Urinary bladder (tissue), 3 donors: ENCODE measurements at regions not wholly inside any gene's neighbourhood (a gene's known extent, or its start where the extent isn't known, plus 50 kb on each side); places are given as distances from the start of the nearest gene placed in this dataset.

Source experiments
- DNase-seq: peaks from one replicate; pipeline ENCODE4 v3.0.0-alpha.2; 2015; ENCODE audit errors: extremely low spot score
- H3K27ac ChIP-seq: one replicate; pipeline ENCODE4 v1.5.1; 2013; ENCODE audit warnings: low read depth, mild to moderate bottlenecking, moderate library complexity
- H3K36me3 ChIP-seq: one replicate; pipeline ENCODE4 v1.6.1; 2013; ENCODE audit warnings: mild to moderate bottlenecking, moderate library complexity; ENCODE audit not compliant: insufficient read depth
- H3K4me1 ChIP-seq: one replicate; pipeline ENCODE4 v1.6.1; 2013; ENCODE audit warnings: mild to moderate bottlenecking, moderate library complexity; ENCODE audit not compliant: insufficient read depth
- H3K4me3 ChIP-seq: one replicate; pipeline ENCODE4 v1.5.1; 2013; ENCODE audit warnings: low read depth, low read length
- WGBS: extraction: QIAGEN DNeasy Blood & Tissue Kit; methylation state at CpG from one replicate; pipeline ENCODE4 v1.1.7; 2013; 5-methylcytosine and 5-hydroxymethylcytosine counted together
- donor health status: healthy with polysubstance abuse.
- donor health status: healthy.

GRCh38 chr5:152259702-152260101 lies 145.4 kb downstream of the NMUR2 start:
- WGBS: 63% methylated on average over 1 of the region's 1 CpG
- DNase-seq: no peak
- Histone ChIP-seq H3K4me3 (no peak overlapping the region), H3K27ac (no peak overlapping the region), H3K4me1 (no peaks in the 10 kb centered on the region), H3K36me3 (no peaks in the 10 kb centered on the region)

- 69% methylated on average over 3 of the region's 3 CpGs for WGBS
- DNase-seq: no peak
- Histone ChIP-seq H3K27ac (no peak overlapping the region), H3K4me1 (no peaks in the 10 kb centered on the region), H3K4me3 (no peak overlapping the region), H3K36me3 (no peaks in the 10 kb centered on the region)
These were observed 148.5 kb downstream of the NMUR2 start for GRCh38 chr5:152256580-152256979.

DNA sequence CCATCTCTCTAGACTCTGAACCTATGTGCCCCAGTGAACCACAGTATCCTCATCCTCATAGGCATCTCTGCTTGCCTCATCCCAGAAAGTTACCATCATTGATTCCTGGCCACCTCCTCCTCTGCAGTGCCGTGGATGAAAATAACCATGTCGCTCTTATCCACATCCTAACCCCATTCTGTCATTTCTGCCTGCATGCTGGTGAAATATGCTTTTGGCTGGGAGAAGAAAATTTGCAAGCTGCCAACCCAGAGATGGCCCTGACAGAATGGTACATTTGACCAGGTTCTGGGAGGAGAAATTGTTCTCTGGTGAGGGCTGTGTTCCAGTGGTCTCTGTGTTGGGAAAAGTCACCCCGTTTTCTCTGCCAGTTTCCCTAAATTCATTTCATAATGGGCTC lies 149.7 kb downstream of the NMUR2 start:
- Histone ChIP-seq H3K36me3 (no peaks in the 10 kb centered on the region), H3K27ac (no peak overlapping the region), H3K4me3 (no peak overlapping the region), H3K4me1 (no peaks in the 10 kb centered on the region)
- 72% methylated on average over 3 of the region's 3 CpGs for WGBS
- no peak for DNase-seq

DNA sequence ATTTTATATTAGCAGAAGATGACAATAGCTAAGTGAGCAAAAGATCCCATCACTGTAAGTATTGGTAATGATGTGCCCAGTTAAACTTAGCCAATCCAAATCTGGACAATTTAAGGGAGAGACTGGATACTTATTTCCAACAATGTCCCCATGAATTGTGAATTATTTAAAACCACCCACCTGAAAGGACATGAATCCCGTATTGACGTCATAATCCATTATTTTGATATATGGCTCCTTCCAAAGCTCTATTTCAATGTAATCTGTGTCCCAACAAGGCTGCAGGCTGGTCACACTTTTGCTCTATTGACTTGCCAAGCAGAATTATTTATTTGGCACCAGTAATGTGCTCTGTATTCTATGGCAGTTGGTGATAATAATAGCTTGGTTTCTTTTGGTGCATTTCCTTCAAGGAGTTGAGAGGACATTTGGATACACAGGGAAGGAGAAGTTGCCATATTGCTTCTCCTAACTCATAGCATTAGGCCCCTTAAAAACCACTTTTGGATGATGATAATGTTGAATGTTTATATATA lies 157.2 kb downstream of the NMUR2 start:
- 83% methylated on average over 2 of the region's 2 CpGs for whole genome bisulfite sequencing
- Histone ChIP-seq H3K4me3 (no peak overlapping the region), H3K27ac (no peak overlapping the region), H3K4me1 (no peaks in the 10 kb centered on the region), H3K36me3 (no peaks in the 10 kb centered on the region)
- DNase-seq: no peak

DNA sequence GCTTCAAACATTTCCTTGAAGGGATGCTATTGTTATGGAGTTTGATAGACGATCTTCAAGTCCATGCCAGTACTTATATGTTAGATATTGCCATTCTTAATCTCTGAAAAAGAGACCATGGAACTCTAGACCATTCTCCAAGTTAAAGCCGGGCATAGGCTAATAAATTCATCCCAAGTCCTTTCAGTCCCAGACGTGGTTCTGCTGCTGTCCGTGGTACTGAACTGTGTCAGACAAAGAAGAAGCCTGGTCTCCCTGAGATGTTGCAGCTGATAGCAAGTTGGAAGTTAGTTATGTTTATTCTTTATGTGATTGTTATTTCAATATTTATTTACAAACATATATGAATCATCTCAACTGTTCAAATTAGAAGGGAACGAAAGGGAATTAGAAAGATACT lies 158.7 kb downstream of the NMUR2 start:
- Histone ChIP-seq H3K4me3 (no peak overlapping the region), H3K36me3 (no peaks in the 10 kb centered on the region), H3K27ac (no peak overlapping the region), H3K4me1 (no peaks in the 10 kb centered on the region)
- WGBS: 22% methylated on average over 5 of the region's 5 CpGs
- no peak for DNase-seq

- no peak overlapping the region for H3K27ac ChIP-seq
These were observed 167.5 kb downstream of the NMUR2 start for GRCh38 chr5:152237531-152237930.

GRCh38 chr5:152226191-152226590 lies 178.9 kb downstream of the NMUR2 start:
- DNase-seq: no peak
- 64% methylated on average over 7 of the region's 7 CpGs for WGBS
- Histone ChIP-seq H3K27ac (no peak overlapping the region), H3K36me3 (no peaks in the 10 kb centered on the region), H3K4me1 (no peaks in the 10 kb centered on the region), H3K4me3 (no peak overlapping the region)

More at GRCh38 chr5:152237531-152237930, 167.5 kb downstream of the NMUR2 start:
- 74% methylated on average over 2 of the region's 2 CpGs for WGBS
- no peaks in the 10 kb centered on the region for H3K4me1 ChIP-seq
- DNase-seq: no peak
- H3K4me3 ChIP-seq: no peak overlapping the region
- no peaks in the 10 kb centered on the region for H3K36me3 ChIP-seq

GRCh38 chr5:152221721-152222629 lies 183.1 kb downstream of the NMUR2 start:
- Histone ChIP-seq H3K4me1 (no peaks in the 10 kb centered on the region), H3K27ac (no peak overlapping the region), H3K4me3 (no peak overlapping the region), H3K36me3 (no peaks in the 10 kb centered on the region)
- DNase-seq: no peak
- WGBS: 68% methylated on average over 5 of the region's 5 CpGs

DNA sequence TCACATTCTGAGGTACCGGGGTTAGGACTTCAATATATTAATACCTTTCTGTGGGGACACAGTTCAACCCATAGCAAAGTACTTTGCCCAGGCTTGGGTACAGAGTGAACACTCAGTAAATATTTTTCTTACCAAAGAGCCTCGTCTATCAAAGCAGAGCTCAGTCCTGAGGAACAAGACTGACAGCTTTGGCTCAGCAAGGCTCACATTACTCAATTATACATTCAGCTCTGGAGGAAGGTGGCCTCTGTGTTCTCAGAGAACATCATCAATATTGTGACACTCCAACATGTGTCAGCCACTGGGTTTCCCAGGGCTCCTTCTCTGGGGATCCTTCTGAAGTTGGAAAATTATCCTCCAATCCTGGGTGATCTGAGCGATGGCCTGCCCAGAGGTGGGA lies 186.4 kb downstream of the NMUR2 start:
- DNase-seq: no peak
- no peak overlapping the region for H3K27ac ChIP-seq
- H3K36me3 ChIP-seq: no peaks in the 10 kb centered on the region
- H3K4me1 ChIP-seq: no peaks in the 10 kb centered on the region
- no peak overlapping the region for H3K4me3 ChIP-seq
- 80% methylated on average over 3 of the region's 3 CpGs for WGBS

- Histone ChIP-seq H3K27ac (no peak overlapping the region), H3K4me3 (no peak overlapping the region), H3K4me1 (no peaks in the 10 kb centered on the region), H3K36me3 (no peaks in the 10 kb centered on the region)
- 25% methylated on average over 1 of the region's 1 CpG for WGBS
- DNase-seq: no peak
These were observed 199.3 kb downstream of the NMUR2 start for GRCh38 chr5:152205804-152206203.

- DNase-seq: no peak
- WGBS: 91% methylated on average over 1 of the region's 1 CpG
- no peak overlapping the region for H3K4me3 ChIP-seq
- no peak overlapping the region for H3K27ac ChIP-seq
- H3K4me1 ChIP-seq: no peaks in the 10 kb centered on the region
- H3K36me3 ChIP-seq: no peaks in the 10 kb centered on the region
These were observed 202.8 kb downstream of the NMUR2 start for GRCh38 chr5:152202321-152202720.

DNA sequence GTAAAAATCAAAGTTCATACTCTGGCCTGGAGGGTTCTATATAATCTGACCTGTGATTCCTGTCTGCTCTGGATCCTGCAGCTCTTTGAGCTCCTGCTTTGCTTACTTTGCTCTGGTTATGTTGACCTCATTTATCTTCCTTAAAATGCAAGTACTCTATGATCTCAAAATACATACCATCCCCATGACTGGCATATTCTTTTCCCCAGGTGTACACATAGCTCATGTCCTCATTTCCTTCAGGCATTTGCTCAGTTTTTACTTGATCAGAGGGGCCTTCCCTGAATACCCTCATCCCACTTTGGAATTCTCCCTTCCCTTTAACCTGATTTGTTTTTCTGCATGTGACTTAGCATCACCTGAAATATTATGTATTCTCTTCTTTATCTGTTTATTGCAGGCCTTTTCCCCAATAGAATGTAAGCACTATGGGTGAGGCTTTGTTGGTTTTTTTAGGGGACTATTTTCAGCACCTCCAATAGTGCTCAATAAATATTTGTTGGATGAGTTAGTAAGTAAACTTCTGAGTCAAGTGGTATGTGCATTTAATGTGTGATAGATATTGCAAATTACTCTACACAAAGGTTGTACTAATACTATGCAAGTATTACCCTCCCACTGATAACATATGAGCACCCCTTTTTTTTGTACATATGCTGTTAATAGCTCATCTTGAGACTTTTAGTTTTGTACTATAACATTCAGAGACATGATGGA lies 211.5 kb downstream of the NMUR2 start:
- Histone ChIP-seq H3K27ac (no peak overlapping the region), H3K4me1 (no peaks in the 10 kb centered on the region), H3K4me3 (no peak overlapping the region), H3K36me3 (no peaks in the 10 kb centered on the region)
- DNase-seq: no peak

GRCh38 chr5:152188251-152188650 lies 216.8 kb downstream of the NMUR2 start:
- H3K4me1 ChIP-seq: no peaks in the 10 kb centered on the region
- no peak overlapping the region for H3K27ac ChIP-seq
- no peak overlapping the region for H3K4me3 ChIP-seq
- H3K36me3 ChIP-seq: no peaks in the 10 kb centered on the region
- DNase-seq: no peak

DNA sequence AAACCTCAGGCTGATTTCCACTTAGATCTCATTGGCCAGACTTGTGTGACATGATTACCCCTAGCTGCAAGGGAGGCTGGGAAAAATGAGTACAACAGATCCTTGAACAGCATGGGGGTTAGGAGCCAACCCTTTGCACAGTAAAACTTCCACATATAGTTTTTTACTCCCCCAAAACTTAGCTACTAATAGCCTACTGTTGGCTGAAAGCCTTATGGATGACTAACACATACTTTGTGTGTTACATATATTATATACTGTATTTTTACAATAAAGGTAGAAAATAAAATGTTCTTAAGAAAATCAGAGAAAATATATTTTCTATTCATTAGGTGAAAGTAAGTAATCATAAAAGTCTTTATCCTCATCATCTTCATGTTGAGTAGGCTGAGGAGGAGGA lies 217.4 kb downstream of the NMUR2 start:
- no peak overlapping the region for H3K4me3 ChIP-seq
- H3K36me3 ChIP-seq: no peaks in the 10 kb centered on the region
- H3K4me1 ChIP-seq: no peaks in the 10 kb centered on the region
- H3K27ac ChIP-seq: no peak overlapping the region
- no peak for DNase-seq
